HEK293 (cell line): ENCODE measurements at regions not wholly inside any gene's neighbourhood (a gene's known extent, or its start where the extent isn't known, plus 50 kb on each side); places are given as distances from the start of the nearest gene placed in this dataset.

Experiments used
- CTCF ChIA-PET: fragments of 350-600 bp; formaldehyde crosslinking; extraction: SDS; loops from one replicate; lab custom pipeline; 2021; ENCODE audit warnings: antibody characterized with exemption; lab: Yijun Ruan, JAX
- POLR2A ChIA-PET: fragments of 300-600 bp; formaldehyde crosslinking; extraction: SDS; loops from one replicate; lab custom pipeline; 2020; ENCODE audit warnings: antibody characterized with exemption, inconsistent platforms; lab: Yijun Ruan, JAX
- H3K27ac ChIP-seq: fragments of 200-500 bp; sonication (Bioruptor generic); 2 replicates; pipeline ENCODE4 v1.5.1; 2014; ENCODE audit warnings: low read depth, low read length, control low read depth, inconsistent platforms; ENCODE audit errors: extremely low read depth
- H3K36me3 ChIP-seq, 2 experiments: fragments of 200-500 bp in 1 of 2; sonication (Bioruptor generic) in 1 of 2; 1 replicate in 1 of 2; 2 replicates in 1 of 2; pipeline ENCODE4 v1.5.1; 2014 to 2017; ENCODE audit warnings: inconsistent platforms in 2 of 2, low read length in 2 of 2; ENCODE audit not compliant: control insufficient read depth in 2 of 2, insufficient read depth in 1 of 2
- H3K4me1 ChIP-seq: fragments of 200-500 bp; sonication (Bioruptor generic); 2 replicates; pipeline ENCODE4 v1.5.1; 2014; ENCODE audit warnings: mild to moderate bottlenecking, low read length, inconsistent platforms; ENCODE audit not compliant: control insufficient read depth, insufficient read depth
- H3K4me3 ChIP-seq: 2 replicates; pipeline ENCODE4 v1.5.1; 2011; ENCODE audit warnings: low read depth, mild to moderate bottlenecking, control low read depth, low read length, moderate library complexity
- H3K9me3 ChIP-seq: fragments of 200-500 bp; sonication (Bioruptor generic); 2 replicates; pipeline ENCODE4 v1.5.1; 2014; ENCODE audit warnings: low read depth, low read length, inconsistent platforms; ENCODE audit not compliant: control insufficient read depth, insufficient read depth
- GFI1B ChIP-seq: fragments of 450-650 bp; formaldehyde crosslinking; IDR thresholded peaks from 2 replicates; pipeline ENCODE4 v1.5.1; 2016; ENCODE audit warnings: missing biosample characterization, missing genetic modification characterization
- GLIS1 ChIP-seq: fragments of 450-650 bp; formaldehyde crosslinking; IDR thresholded peaks from 2 replicates; pipeline ENCODE4 v1.5.1; 2016; ENCODE audit warnings: missing biosample characterization, missing genetic modification characterization
- KLF1 ChIP-seq: fragments of 450-650 bp; formaldehyde crosslinking; IDR thresholded peaks from 2 replicates; pipeline ENCODE4 v1.5.1; 2016; ENCODE audit warnings: missing biosample characterization, missing genetic modification characterization
- SP3 ChIP-seq: fragments of 450-650 bp; formaldehyde crosslinking; IDR thresholded peaks from 2 replicates; pipeline ENCODE4 v1.5.1; 2016; ENCODE audit warnings: missing biosample characterization, missing genetic modification characterization
- TCF7L2 ChIP-seq: IDR thresholded peaks from 2 replicates; pipeline ENCODE4 v1.6.1; 2011; ENCODE audit warnings: low read depth, mild to moderate bottlenecking, inconsistent platforms, low read length, moderate library complexity, borderline replicate concordance
- YY1 ChIP-seq: fragments of 450-650 bp; formaldehyde crosslinking; IDR thresholded peaks from 2 replicates; pipeline ENCODE4 v1.5.1; 2018; ENCODE audit warnings: missing biosample characterization, missing genetic modification characterization
- ZNF140 ChIP-seq: fragments of 450-650 bp; formaldehyde crosslinking; IDR thresholded peaks from 2 replicates; pipeline ENCODE4 v1.5.1; 2016; ENCODE audit warnings: missing biosample characterization, missing genetic modification characterization
- ZNF18 ChIP-seq: fragments of 450-650 bp; formaldehyde crosslinking; IDR thresholded peaks from 2 replicates; pipeline ENCODE4 v1.5.1; 2016; ENCODE audit warnings: missing biosample characterization, missing genetic modification characterization
- ZNF19 ChIP-seq: fragments of 450-650 bp; formaldehyde crosslinking; IDR thresholded peaks from 2 replicates; pipeline ENCODE4; 2016; ENCODE audit warnings: missing biosample characterization, missing genetic modification characterization, low read depth
- ZNF214 ChIP-seq: fragments of 450-650 bp; formaldehyde crosslinking; IDR thresholded peaks from 2 replicates; pipeline ENCODE4 v1.5.1; 2017; ENCODE audit warnings: missing biosample characterization, mild to moderate bottlenecking, missing genetic modification characterization, borderline replicate concordance
- ZNF248 ChIP-seq: fragments of 450-650 bp; formaldehyde crosslinking; IDR thresholded peaks from 2 replicates; pipeline ENCODE4 v1.5.1; 2017; ENCODE audit warnings: missing biosample characterization, missing genetic modification characterization
- ZNF26 ChIP-seq: fragments of 450-650 bp; formaldehyde crosslinking; IDR thresholded peaks from 2 replicates; pipeline ENCODE4 v1.5.1; 2016; ENCODE audit warnings: missing biosample characterization, missing genetic modification characterization
- ZNF324 ChIP-seq: fragments of 450-650 bp; formaldehyde crosslinking; IDR thresholded peaks from 2 replicates; pipeline ENCODE4 v1.5.1; 2016; ENCODE audit warnings: missing biosample characterization, missing genetic modification characterization
- ZNF362 ChIP-seq: fragments of 450-650 bp; formaldehyde crosslinking; IDR thresholded peaks from 2 replicates; pipeline ENCODE4 v1.5.1; 2016; ENCODE audit warnings: missing biosample characterization, missing genetic modification characterization
- ZNF416 ChIP-seq: fragments of 450-650 bp; formaldehyde crosslinking; IDR thresholded peaks from 2 replicates; pipeline ENCODE4 v1.5.1; 2016; ENCODE audit warnings: missing biosample characterization, missing genetic modification characterization
- ZNF48 ChIP-seq: fragments of 450-650 bp; formaldehyde crosslinking; IDR thresholded peaks from 2 replicates; pipeline ENCODE4 v1.5.1; 2016; ENCODE audit warnings: missing biosample characterization, missing genetic modification characterization
- ZNF521 ChIP-seq: fragments of 450-650 bp; formaldehyde crosslinking; IDR thresholded peaks from 2 replicates; pipeline ENCODE4 v1.5.1; 2017; ENCODE audit warnings: missing biosample characterization, mild to moderate bottlenecking, missing genetic modification characterization
- ZNF623 ChIP-seq: fragments of 450-650 bp; formaldehyde crosslinking; IDR thresholded peaks from 2 replicates; pipeline ENCODE4 v1.5.1; 2016; ENCODE audit warnings: missing biosample characterization, missing genetic modification characterization
- ZNF660 ChIP-seq: fragments of 450-650 bp; IDR thresholded peaks from 2 replicates; pipeline ENCODE4 v1.5.1; 2018; ENCODE audit warnings: missing biosample characterization, mild to moderate bottlenecking, missing genetic modification characterization
- ZNF707 ChIP-seq: fragments of 450-650 bp; formaldehyde crosslinking; IDR thresholded peaks from 2 replicates; pipeline ENCODE4 v1.5.1; 2016; ENCODE audit warnings: missing biosample characterization, missing genetic modification characterization
- ZNF768 ChIP-seq: fragments of 450-650 bp; formaldehyde crosslinking; IDR thresholded peaks from 2 replicates; pipeline ENCODE4 v1.5.1; 2018; ENCODE audit warnings: missing biosample characterization, mild to moderate bottlenecking, missing genetic modification characterization
- ZSCAN30 ChIP-seq: fragments of 450-650 bp; IDR thresholded peaks from 2 replicates; pipeline ENCODE4 v1.5.1; 2018; ENCODE audit warnings: missing biosample characterization, mild to moderate bottlenecking, missing genetic modification characterization, moderate library complexity
- ZXDB ChIP-seq: fragments of 450-650 bp; formaldehyde crosslinking; IDR thresholded peaks from 2 replicates; pipeline ENCODE4 v1.5.1; 2016; ENCODE audit warnings: missing biosample characterization, missing genetic modification characterization

GRCh38 chr6:145375502-145375901, 359.8 kb downstream of the EPM2A start:
- Histone ChIP-seq H3K9me3 (no peaks in the 10 kb centered on the region), H3K27ac (no peak overlapping the region), H3K4me1 (no peaks in the 10 kb centered on the region), H3K4me3 (no peak overlapping the region), H3K36me3 (no peaks in the 10 kb centered on the region)
- TF ChIP-seq GFI1B (no peak), ZNF660 (no peak), ZNF521 (no peak), ZNF707 (tag by site-specific recombination) (no peak), ZNF362 (tag by site-specific recombination) (no peak), ZNF768 (tag by site-specific recombination) (no peak), GLIS1 (no peak), TCF7L2 (no peak), ZNF214 (tag by site-specific recombination) (no peak), SP3 (no peak), ZNF140 (tag by site-specific recombination) (no peak), ZNF324 (no peak), ZNF623 (tag by site-specific recombination) (no peak), ZXDB (tag by site-specific recombination) (no peak), ZNF26 (tag by site-specific recombination) (no peak), ZNF19 (tag by site-specific recombination) (no peak), ZNF18 (tag by site-specific recombination) (no peak), YY1 (no peak), ZNF248 (tag by site-specific recombination) (no peak)
- ChIA-PET POLR2A (no interaction called here), CTCF (interaction anchor here (0.6 kb wide), 1 partner anchor 20 kb away, joined by 4 read pairs; no protein-coding TSS in a partner anchor)

GRCh38 chr6:145380186-145380585, 355.1 kb downstream of the EPM2A start:
- TF ChIP-seq ZNF416 (tag by site-specific recombination) = no peak
- no peak for TF ChIP-seq KLF1 (tag by site-specific recombination)
- no peak for TF ChIP-seq ZSCAN30 (tag by site-specific recombination)
- TF ChIP-seq ZNF48 (tag by site-specific recombination) = no peak
- no peak overlapping the region for H3K4me3 ChIP-seq
- no peak overlapping the region for H3K27ac ChIP-seq
- H3K36me3 ChIP-seq = no peaks in the 10 kb centered on the region
- CTCF ChIA-PET = interaction anchor here (0.6 kb wide), 1 partner anchor 657 kb away, joined by 3 read pairs; no protein-coding TSS in a partner anchor
- POLR2A ChIA-PET = no interaction called here
- no peaks in the 10 kb centered on the region for H3K4me1 ChIP-seq
- no peaks in the 10 kb centered on the region for H3K9me3 ChIP-seq
